ENCODE measurements at regions not wholly inside any gene's neighbourhood (a gene's known extent, or its start where the extent isn't known, plus 50 kb on each side); places are given as distances from the start of the nearest gene placed in this dataset.
"Not testable (repeated sequence)": the region's sequence is repeated elsewhere in the genome, so short reads cannot be mapped to it uniquely, and the experiment has no call there.

DNA sequence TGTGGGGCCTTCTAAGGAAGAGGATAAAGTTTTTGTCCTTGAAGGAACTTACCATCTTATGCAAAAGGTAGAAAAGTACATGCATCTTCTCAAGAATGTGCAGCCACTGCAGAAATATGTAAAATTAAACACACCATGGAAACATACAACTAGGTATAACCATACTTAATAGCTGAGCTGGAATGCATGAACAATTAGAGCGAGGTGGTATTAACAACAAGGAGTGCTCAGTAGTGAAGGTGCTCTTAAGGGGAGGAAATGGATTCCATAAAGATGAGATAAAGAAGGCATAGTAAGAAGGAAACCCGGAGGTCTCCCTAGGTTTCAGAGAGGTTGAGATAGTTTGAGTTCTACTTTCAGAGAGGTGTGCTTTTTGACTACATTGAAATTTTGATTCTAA, 415.9 kb downstream of the NDFIP2 start:
- H3K4me3 ChIP-seq: no peak overlapping the region
- no peak for DNase-seq
- H3K27me3 ChIP-seq: no peaks in the 10 kb centered on the region
- 51 to 73% methylated on average over 2 of the region's 2 CpGs for WGBS, 2 donors
- TF ChIP-seq POLR2A (IDR thresholded peaks at IDR 0.05): no peak
- TF ChIP-seq, protein P1, sequence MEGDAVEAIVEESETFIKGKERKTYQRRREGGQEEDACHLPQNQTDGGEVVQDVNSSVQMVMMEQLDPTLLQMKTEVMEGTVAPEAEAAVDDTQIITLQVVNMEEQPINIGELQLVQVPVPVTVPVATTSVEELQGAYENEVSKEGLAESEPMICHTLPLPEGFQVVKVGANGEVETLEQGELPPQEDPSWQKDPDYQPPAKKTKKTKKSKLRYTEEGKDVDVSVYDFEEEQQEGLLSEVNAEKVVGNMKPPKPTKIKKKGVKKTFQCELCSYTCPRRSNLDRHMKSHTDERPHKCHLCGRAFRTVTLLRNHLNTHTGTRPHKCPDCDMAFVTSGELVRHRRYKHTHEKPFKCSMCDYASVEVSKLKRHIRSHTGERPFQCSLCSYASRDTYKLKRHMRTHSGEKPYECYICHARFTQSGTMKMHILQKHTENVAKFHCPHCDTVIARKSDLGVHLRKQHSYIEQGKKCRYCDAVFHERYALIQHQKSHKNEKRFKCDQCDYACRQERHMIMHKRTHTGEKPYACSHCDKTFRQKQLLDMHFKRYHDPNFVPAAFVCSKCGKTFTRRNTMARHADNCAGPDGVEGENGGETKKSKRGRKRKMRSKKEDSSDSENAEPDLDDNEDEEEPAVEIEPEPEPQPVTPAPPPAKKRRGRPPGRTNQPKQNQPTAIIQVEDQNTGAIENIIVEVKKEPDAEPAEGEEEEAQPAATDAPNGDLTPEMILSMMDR (IDR thresholded peaks at IDR 0.05): no peak
- intact Hi-C loops (cut with DNase I): no loop called here
- H3K36me3 ChIP-seq (replicated peaks in 1 of 2; ENCODE audit: insufficient read depth in 1 of 2, low read depth in 2 of 2): no peaks in the 10 kb centered on the region
- H3K27ac ChIP-seq: no peak overlapping the region
- no peak for ATAC-seq
- H3K9me3 ChIP-seq: no peaks in the 10 kb centered on the region
- no peaks in the 10 kb centered on the region for H3K4me1 ChIP-seq

DNA sequence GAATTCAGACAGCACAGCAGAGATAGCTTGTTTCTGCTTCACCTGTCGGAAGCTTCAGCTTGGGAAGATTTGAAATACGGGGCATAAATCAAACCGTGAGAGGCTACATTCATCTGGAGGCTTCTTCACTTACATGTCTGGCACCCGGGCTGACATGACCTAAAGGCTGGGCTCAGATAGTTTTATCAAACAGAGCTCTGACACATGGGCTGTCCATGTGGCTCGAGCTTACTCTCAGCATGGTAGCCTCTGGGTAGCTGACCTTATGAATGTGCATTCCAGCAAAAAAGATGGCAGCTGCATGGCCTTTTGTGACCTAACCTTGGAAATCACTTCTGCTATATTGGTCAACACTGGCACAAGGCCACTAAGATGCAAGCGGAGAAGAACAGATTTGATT, 414.5 kb downstream of the NDFIP2 start:
- TF ChIP-seq, protein P1 (IDR thresholded peaks at IDR 0.05): no peak
- TF ChIP-seq POLR2A (IDR thresholded peaks at IDR 0.05): no peak
- Histone ChIP-seq H3K27me3 (no peaks in the 10 kb centered on the region), H3K36me3 (replicated peaks in 1 of 2; ENCODE audit: insufficient read depth in 1 of 2, low read depth in 2 of 2) (no peaks in the 10 kb centered on the region), H3K27ac (no peak overlapping the region), H3K9me3 (no peaks in the 10 kb centered on the region), H3K4me1 (no peaks in the 10 kb centered on the region), H3K4me3 (no peak overlapping the region)
- DNase-seq (no peak), ATAC-seq (no peak)
- 83 to 88% methylated on average over 6 of the region's 6 CpGs for WGBS, 2 donors
- intact Hi-C loops (cut with DNase I): no loop called here

DNA sequence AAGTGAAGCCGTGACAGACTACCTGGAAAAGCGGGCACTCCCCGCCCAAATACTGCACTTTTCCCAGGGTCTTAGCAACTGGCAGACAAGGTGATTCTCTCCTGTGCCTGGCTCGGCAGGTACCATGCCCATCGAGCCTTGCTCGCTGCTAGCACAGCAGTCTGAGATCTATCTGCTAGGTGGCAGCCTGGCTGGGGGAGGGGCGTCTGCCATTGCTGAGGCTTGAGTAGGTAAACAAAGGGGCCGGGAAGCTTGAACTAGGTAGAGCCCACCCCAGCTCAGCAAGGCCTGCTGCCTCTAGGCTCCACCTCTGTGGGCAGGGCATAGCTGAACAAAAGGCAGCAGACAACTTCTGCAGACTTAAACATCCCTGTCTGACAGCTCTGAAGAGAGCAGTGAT, 406.3 kb downstream of the NDFIP2 start:
- intact Hi-C loops (cut with DNase I); H3K4me3 ChIP-seq; H3K27me3 ChIP-seq; ATAC-seq; H3K9me3 ChIP-seq; H3K36me3 ChIP-seq (replicated peaks in 1 of 2; ENCODE audit: insufficient read depth in 1 of 2, low read depth in 2 of 2); H3K27ac ChIP-seq; DNase-seq; H3K4me1 ChIP-seq: not testable (repeated sequence)
- 77 to 93% methylated on average over 7 to 8 of the region's 8 CpGs for WGBS, 2 donors

DNA sequence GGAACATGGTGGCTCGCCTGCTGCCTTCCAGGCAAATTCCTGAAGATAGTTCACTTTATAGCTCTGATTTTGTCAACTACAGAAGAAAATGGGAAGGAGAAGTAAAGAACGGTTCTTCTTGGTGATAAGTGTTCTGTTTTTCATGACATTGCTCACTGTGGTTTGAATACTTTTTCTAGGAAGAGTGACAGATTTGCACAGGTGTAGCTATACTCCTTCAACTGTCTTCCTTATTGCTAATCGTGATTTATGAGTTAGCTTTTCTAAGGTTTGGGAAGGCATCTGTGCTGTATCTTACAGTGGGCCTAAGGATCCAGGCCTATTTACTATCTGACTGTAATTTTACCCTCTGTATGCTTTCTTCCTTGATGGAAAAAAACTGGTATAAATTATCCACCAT, 405.6 kb downstream of the NDFIP2 start:
- ATAC-seq: no peak
- Histone ChIP-seq H3K4me1 (no peaks in the 10 kb centered on the region), H3K27me3 (no peaks in the 10 kb centered on the region), H3K36me3 (replicated peaks in 1 of 2; ENCODE audit: insufficient read depth in 1 of 2, low read depth in 2 of 2) (no peaks in the 10 kb centered on the region), H3K9me3 (no peaks in the 10 kb centered on the region), H3K27ac (no peak overlapping the region), H3K4me3 (no peak overlapping the region)
- WGBS, 2 donors: 62 to 68% methylated on average over 3 of the region's 3 CpGs
- intact Hi-C loops (cut with DNase I): no loop called here
- TF ChIP-seq, protein P1 (IDR thresholded peaks at IDR 0.05): no peak
- no peak for TF ChIP-seq POLR2A (IDR thresholded peaks at IDR 0.05)
- no peak for DNase-seq

DNA sequence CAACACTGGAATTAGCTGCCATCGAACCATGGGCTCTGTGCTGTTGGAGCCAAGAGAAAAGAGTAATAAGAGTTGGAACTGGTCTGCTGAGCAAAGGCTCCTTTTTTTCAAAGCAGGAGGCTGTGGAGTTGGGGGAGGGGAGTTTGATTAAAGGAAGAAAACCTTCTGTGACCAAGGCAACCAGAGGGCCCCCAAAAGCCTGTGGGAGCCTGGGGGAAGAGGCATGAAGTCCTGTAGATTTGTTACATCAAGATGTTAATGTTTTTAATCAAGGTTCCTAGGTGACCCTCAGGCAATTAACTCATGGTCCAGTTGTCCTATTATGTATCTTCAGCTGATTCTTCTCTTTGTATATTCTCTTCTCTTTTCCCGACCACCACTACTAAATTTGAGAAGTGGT, 403.9 kb downstream of the NDFIP2 start:
- no peak for ATAC-seq
- H3K36me3 ChIP-seq (replicated peaks in 1 of 2; ENCODE audit: insufficient read depth in 1 of 2, low read depth in 2 of 2): no peaks in the 10 kb centered on the region
- no peaks in the 10 kb centered on the region for H3K4me1 ChIP-seq
- no peak overlapping the region for H3K4me3 ChIP-seq
- TF ChIP-seq, protein P1 (IDR thresholded peaks at IDR 0.05): no peak
- no peak for TF ChIP-seq POLR2A (IDR thresholded peaks at IDR 0.05)
- no peak overlapping the region for H3K27ac ChIP-seq
- no peaks in the 10 kb centered on the region for H3K27me3 ChIP-seq
- no peaks in the 10 kb centered on the region for H3K9me3 ChIP-seq
- no peak for DNase-seq
- intact Hi-C loops (cut with DNase I): no loop called here
- WGBS, 2 donors: 66 to 85% methylated on average over 2 of the region's 2 CpGs
